KOPT-K1 (cell line): ENCODE measurements at regions not wholly inside any gene's neighbourhood (a gene's known extent, or its start where the extent isn't known, plus 50 kb on each side); places are given as distances from the start of the nearest gene placed in this dataset.

Experiments used
- H3K27ac ChIP-seq: fragments of 200-600 bp; sonication (generic); 2 replicates; pipeline ENCODE4 v1.5.1; 2016; ENCODE audit warnings: antibody characterized with exemption, mild to moderate bottlenecking, low read depth, low read length; ENCODE audit not compliant: poor library complexity, severe bottlenecking
- H3K36me3 ChIP-seq: fragments of 200-600 bp; sonication (generic); 2 replicates; pipeline ENCODE4 v1.5.1; 2017; ENCODE audit warnings: antibody characterized with exemption, mild to moderate bottlenecking, low read length, moderate library complexity; ENCODE audit not compliant: insufficient read depth
- H3K9me3 ChIP-seq: fragments of 200-600 bp; sonication (generic); 2 replicates; pipeline ENCODE4 v1.5.1; 2017; ENCODE audit warnings: antibody characterized with exemption, low read length, mild to moderate bottlenecking; ENCODE audit not compliant: insufficient read depth, poor library complexity, severe bottlenecking

- H3K27ac ChIP-seq, result no peak overlapping the region
- no peaks in the 10 kb centered on the region for H3K36me3 ChIP-seq
- H3K9me3 ChIP-seq, result no peaks in the 10 kb centered on the region
Measured at GRCh38 chr1:193565971-193566577, 379.7 kb upstream of the B3GALT2 start.

- Histone ChIP-seq H3K36me3 (no peaks in the 10 kb centered on the region), H3K27ac (no peak overlapping the region)
Measured at GRCh38 chr1:193562121-193562520, 375.7 kb upstream of the B3GALT2 start.

GRCh38 chr1:193558491-193559028 is 372.1 kb upstream of the B3GALT2 start:
- Histone ChIP-seq H3K27ac (no peak overlapping the region), H3K36me3 (no peaks in the 10 kb centered on the region)

More at GRCh38 chr1:193562121-193562520, 375.7 kb upstream of the B3GALT2 start:
- H3K9me3 ChIP-seq, result no peaks in the 10 kb centered on the region

GRCh38 chr1:193555662-193556441 is 369.4 kb upstream of the B3GALT2 start:
- H3K27ac ChIP-seq, result no peak overlapping the region
- no peaks in the 10 kb centered on the region for H3K9me3 ChIP-seq
- no peaks in the 10 kb centered on the region for H3K36me3 ChIP-seq

More at GRCh38 chr1:193558491-193559028, 372.1 kb upstream of the B3GALT2 start:
- H3K9me3 ChIP-seq, result no peaks in the 10 kb centered on the region

DNA sequence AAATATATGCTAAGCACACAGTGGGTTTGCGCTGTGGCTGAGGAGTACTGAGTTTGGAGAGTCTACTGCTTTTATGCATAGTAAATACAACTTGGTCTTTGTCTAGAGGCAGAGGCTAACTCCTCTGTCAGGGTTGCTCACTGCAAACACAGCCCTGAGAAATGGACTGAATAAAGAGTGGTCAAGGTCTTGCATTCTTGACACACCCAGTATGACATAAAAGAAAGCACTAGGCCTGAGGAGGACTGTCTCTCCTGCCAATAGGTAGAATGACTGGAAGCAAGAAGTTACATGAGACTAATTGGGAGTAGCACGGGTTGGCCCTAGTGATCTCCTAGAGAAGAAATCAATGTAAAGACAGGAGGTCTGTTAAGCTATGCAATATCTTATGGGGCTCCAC is 367.2 kb upstream of the B3GALT2 start:
- H3K27ac ChIP-seq, result no peak overlapping the region
- no peaks in the 10 kb centered on the region for H3K36me3 ChIP-seq
- no peaks in the 10 kb centered on the region for H3K9me3 ChIP-seq

DNA sequence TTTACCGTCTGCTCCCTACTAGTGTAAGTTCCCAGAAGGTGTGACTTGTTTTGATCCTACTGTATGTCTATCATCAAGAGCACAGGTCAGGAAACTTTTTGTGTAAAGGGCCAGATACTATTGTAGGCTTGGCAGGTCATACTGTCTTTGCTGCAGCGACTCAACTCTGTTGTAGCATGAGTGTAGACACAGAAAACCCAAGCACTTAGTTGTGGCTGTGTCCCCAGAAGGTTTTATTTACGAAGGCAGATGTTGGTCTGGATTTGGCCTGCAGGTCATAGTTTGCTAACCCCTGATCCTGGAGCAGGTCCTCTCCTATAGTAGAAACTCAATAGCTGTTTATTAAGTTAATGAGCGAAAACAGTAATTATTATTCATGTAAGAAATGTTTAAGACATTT is 365.9 kb upstream of the B3GALT2 start:
- Histone ChIP-seq H3K27ac (no peak overlapping the region), H3K9me3 (no peaks in the 10 kb centered on the region), H3K36me3 (no peaks in the 10 kb centered on the region)

- Histone ChIP-seq H3K36me3 (no peaks in the 10 kb centered on the region), H3K27ac (no peak overlapping the region), H3K9me3 (no peaks in the 10 kb centered on the region)
Measured at GRCh38 chr1:193549081-193549480, 362.7 kb upstream of the B3GALT2 start.

DNA sequence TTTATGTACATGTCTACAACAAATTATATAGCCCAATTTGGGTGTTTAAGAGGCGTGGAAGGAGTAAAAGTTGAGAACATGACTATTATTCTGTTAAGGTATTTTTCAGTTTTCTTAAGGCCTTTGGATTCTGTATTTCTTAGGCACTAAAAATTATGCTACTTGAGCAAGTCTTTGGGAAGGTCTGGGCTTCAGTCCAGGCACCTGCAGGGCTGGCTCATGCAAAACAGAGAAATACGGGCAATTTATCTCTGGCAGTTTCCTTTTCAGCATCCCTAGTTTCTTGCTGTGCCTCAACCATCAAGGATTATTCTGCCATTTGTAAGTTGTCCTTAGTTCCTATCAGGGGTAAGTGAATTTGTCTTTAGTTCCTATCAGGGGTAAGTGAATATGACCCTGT is 358.8 kb upstream of the B3GALT2 start:
- no peaks in the 10 kb centered on the region for H3K9me3 ChIP-seq
- H3K36me3 ChIP-seq, result no peaks in the 10 kb centered on the region
- H3K27ac ChIP-seq, result no peak overlapping the region

GRCh38 chr1:193543259-193543658 is 356.8 kb upstream of the B3GALT2 start:
- Histone ChIP-seq H3K9me3 (no peaks in the 10 kb centered on the region), H3K36me3 (no peaks in the 10 kb centered on the region), H3K27ac (no peak overlapping the region)

GRCh38 chr1:193542690-193543089 is 356.3 kb upstream of the B3GALT2 start:
- Histone ChIP-seq H3K9me3 (no peaks in the 10 kb centered on the region), H3K27ac (no peak overlapping the region), H3K36me3 (no peaks in the 10 kb centered on the region)

DNA sequence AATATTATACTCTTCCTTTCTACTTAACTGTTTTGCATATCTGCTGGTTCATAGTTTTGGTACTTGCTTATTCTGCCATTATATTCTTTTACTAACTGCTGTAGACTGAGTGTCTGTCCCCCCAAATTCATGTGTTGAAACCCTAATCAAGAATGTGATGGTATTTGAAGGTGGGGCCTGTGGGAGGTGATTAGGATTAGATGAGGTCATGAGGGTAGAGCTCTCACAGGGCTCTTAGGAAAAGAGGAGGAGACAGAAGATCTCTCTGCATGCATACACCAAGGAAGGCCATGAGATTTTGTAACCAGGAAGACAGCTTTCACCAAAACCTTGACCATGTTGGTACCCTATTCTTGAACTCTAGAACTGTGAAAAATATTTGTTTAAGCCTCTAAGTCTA is 354.1 kb upstream of the B3GALT2 start:
- H3K36me3 ChIP-seq, result no peaks in the 10 kb centered on the region
- H3K27ac ChIP-seq, result no peak overlapping the region
- H3K9me3 ChIP-seq, result no peaks in the 10 kb centered on the region

DNA sequence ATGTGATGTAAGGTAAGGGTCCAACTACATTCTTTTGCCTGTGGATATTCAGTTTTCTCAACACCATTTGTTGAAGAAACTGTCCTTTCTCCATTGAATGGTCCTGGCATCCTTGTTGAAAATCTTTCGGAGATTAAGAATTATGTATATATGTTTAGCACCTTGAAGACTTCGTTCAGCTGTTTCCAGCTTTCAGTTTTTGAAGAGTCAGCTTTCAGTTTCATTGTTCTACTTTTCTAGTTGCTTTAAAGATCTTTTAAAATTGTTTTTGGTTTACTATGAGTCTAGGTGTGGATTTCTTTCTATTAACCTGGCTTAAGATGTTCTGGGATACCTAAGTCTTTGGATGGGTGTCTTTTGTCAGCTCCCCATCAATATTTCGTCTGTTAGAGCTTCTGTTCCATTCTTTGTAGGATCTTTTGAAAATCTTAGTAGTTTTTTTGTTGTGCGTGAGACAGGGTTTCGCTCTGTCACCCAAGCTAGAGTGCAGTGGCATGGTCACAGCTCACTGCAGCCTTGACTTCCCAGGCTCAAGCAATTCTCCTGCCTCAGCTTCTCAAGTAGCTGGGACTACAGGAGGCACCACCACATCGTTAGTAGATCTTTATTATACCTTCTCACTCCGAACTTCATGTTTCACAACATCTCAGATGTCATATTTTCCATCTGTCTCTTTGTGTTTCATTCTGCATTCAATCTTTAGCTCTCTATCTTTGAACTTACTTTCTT is 353.5 kb upstream of the B3GALT2 start:
- no peak overlapping the region for H3K27ac ChIP-seq
- H3K36me3 ChIP-seq, result no peaks in the 10 kb centered on the region
- H3K9me3 ChIP-seq, result no peaks in the 10 kb centered on the region

- no peaks in the 10 kb centered on the region for H3K9me3 ChIP-seq
- no peak overlapping the region for H3K27ac ChIP-seq
- no peaks in the 10 kb centered on the region for H3K36me3 ChIP-seq
Measured at GRCh38 chr1:193538680-193539079, 352.3 kb upstream of the B3GALT2 start.

- Histone ChIP-seq H3K9me3 (no peaks in the 10 kb centered on the region), H3K27ac (no peak overlapping the region), H3K36me3 (no peaks in the 10 kb centered on the region)
Measured at GRCh38 chr1:193538003-193538354, 351.6 kb upstream of the B3GALT2 start.

GRCh38 chr1:193537266-193538002 is 351.0 kb upstream of the B3GALT2 start:
- no peaks in the 10 kb centered on the region for H3K9me3 ChIP-seq
- no peaks in the 10 kb centered on the region for H3K36me3 ChIP-seq
- H3K27ac ChIP-seq, result no peak overlapping the region
